ENCODE measurements at regions not wholly inside any gene's neighbourhood (a gene's known extent, or its start where the extent isn't known, plus 50 kb on each side); places are given as distances from the start of the nearest gene placed in this dataset.

DNA sequence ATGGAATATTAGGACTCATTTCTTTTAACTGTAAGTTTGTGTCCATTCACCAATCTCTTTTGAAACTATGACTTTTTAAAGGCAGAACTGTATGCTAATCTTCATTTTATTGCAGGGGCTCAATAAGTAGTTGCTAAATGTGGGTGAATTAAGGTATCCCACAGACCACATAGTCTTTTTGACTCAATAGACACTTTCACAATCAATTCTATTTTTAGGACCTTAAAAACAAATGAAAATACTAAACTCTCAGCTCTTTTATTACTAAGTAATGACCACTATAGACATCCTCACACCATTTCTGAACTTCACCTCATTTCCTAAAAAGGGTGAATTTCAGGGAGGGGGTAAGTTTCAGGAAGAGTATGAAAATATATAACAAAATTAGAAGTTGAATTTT, 106.8 kb upstream of the BEND6 start:
- TF ChIP-seq, protein P1, sequence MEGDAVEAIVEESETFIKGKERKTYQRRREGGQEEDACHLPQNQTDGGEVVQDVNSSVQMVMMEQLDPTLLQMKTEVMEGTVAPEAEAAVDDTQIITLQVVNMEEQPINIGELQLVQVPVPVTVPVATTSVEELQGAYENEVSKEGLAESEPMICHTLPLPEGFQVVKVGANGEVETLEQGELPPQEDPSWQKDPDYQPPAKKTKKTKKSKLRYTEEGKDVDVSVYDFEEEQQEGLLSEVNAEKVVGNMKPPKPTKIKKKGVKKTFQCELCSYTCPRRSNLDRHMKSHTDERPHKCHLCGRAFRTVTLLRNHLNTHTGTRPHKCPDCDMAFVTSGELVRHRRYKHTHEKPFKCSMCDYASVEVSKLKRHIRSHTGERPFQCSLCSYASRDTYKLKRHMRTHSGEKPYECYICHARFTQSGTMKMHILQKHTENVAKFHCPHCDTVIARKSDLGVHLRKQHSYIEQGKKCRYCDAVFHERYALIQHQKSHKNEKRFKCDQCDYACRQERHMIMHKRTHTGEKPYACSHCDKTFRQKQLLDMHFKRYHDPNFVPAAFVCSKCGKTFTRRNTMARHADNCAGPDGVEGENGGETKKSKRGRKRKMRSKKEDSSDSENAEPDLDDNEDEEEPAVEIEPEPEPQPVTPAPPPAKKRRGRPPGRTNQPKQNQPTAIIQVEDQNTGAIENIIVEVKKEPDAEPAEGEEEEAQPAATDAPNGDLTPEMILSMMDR (conservative IDR thresholded peaks at IDR 0.05; ENCODE audit: low read length) = no peak
- no peak for TF ChIP-seq EZH2phosphoT487 (IDR thresholded peaks at IDR 0.05; ENCODE audit: borderline replicate concordance)
